ENCODE measurements at regions not wholly inside any gene's neighbourhood (a gene's known extent, or its start where the extent isn't known, plus 50 kb on each side); places are given as distances from the start of the nearest gene placed in this dataset.

DNA sequence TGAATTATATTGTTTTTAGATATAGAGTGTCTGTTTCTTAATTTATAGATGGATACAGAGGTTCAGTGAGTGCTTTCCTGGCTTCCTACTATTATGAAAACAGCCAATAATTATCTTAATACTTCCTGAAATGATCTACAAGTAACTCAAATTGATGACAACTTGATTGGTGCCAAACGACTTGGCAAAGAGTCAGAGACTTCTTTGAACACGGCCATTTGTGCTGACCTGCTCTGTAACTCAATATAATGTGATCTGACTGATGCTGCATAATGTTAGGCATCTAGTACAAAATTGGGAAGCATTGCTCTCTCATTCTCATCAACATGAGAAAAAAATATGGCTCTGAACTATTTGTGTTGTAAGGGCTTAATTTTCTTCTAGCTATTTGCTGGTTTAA lies 193.9 kb downstream of the DIPK2A start:
- TF ChIP-seq POLR2A (IDR thresholded peaks at IDR 0.05): no peak
- TF ChIP-seq, protein P1, sequence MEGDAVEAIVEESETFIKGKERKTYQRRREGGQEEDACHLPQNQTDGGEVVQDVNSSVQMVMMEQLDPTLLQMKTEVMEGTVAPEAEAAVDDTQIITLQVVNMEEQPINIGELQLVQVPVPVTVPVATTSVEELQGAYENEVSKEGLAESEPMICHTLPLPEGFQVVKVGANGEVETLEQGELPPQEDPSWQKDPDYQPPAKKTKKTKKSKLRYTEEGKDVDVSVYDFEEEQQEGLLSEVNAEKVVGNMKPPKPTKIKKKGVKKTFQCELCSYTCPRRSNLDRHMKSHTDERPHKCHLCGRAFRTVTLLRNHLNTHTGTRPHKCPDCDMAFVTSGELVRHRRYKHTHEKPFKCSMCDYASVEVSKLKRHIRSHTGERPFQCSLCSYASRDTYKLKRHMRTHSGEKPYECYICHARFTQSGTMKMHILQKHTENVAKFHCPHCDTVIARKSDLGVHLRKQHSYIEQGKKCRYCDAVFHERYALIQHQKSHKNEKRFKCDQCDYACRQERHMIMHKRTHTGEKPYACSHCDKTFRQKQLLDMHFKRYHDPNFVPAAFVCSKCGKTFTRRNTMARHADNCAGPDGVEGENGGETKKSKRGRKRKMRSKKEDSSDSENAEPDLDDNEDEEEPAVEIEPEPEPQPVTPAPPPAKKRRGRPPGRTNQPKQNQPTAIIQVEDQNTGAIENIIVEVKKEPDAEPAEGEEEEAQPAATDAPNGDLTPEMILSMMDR (IDR thresholded peaks at IDR 0.05): no peak
